H54 (cell line): ENCODE measurements at regions not wholly inside any gene's neighbourhood (a gene's known extent, or its start where the extent isn't known, plus 50 kb on each side); places are given as distances from the start of the nearest gene placed in this dataset.
"Not testable (repeated sequence)": the region's sequence is repeated elsewhere in the genome, so short reads cannot be mapped to it uniquely, and the experiment has no call there.

Experiments used
- DNase-seq: peaks from one replicate; pipeline ENCODE4 v3.0.0; 2011; ENCODE audit warnings: low spot score, mixed read lengths; ENCODE audit not compliant: insufficient read length
- FAIRE-seq: peaks from 3 replicates; lab custom pipeline; 2011; peaks lifted over from hg19 to GRCh38; lab: Jason Lieb, UNC
- POLR2A ChIP-seq: IDR thresholded peaks from 2 replicates; pipeline ENCODE4 v1.6.1; 2011; ENCODE audit warnings: low read depth, mild to moderate bottlenecking, low read length

DNA sequence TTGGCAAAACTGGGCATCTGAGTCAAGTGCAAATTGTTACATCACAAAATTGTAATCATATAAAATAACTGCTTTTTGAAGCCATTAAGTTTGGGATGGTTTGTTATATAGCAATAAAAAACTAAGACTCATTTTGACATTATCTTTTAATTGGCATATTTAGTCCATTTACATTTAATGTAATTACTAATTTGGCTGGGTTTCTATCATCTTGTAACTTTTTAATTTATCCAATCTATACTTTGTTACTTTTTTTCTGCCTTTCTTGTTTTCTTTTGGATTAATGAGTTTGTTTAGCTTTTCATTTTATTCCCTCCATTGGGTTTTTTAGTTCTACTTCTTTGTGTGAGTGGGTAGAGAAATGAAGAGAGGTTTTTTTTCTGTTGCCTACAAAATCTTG, 76.3 kb downstream of the DRAM2 start:
- DNase-seq, result no peak
- no peak for TF ChIP-seq POLR2A
- FAIRE-seq, result no peak

DNA sequence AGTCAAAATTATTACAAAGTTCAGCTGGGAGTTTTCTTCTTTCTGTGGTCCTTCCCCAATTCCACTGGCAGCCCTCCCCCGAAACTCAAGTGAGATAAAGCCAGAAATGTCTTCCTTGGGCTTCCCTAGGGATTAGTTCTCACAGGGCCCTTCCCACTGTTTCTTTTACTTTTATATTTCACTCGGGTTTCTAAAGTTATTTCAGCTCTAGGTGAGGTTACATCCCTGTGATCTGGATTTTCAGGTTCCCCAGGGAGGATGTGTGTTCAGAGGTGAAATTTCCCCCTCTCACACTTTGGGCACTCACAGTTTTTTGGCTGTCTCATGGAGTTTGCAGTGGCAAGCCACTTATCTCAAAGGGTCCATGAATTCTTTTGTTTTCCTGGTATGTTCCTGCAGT, 77.3 kb downstream of the DRAM2 start:
- FAIRE-seq (no peak), DNase-seq (no peak)
- TF ChIP-seq POLR2A, result no peak

DNA sequence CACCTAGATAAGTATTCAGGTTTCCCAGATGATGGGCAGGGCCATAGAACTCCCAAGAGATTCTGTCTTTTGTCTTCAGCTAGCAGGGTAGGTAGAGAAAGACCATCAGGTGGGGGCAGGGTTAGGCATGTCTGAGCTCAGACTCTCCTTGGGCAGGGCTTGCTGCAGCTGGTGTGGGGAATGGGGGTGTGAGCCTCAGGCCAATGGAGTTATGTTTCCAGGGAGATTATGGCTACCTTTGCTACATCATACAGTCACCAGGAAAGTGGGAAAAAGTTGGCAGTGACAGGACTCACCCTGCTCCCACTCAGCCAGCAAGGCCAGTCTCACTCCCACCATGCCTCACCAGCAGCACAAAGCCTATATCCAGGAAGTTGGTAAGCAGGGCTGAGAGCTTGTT, 77.8 kb downstream of the DRAM2 start:
- DNase-seq (no peak), FAIRE-seq (no peak)
- no peak for TF ChIP-seq POLR2A

DNA sequence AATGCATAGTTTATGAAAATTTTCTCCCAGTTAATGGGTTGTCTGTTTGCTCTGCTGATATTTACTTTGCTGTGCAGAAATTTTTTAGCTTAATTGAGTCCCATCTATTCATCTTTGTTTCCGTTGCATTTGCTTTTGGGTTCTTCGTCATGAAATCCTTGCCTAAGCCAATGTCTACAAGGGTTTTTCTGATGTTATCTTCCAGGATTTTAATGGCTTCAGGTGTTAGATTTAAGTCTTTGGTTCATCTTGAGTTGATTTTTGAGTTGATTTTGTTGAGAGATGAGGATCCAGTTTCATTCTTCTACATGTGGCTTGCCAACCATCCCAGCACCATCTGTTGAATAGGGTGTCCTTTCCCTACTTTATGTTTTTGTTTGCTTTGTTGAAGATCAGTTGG, 85.2 kb downstream of the DRAM2 start:
- no peak for TF ChIP-seq POLR2A
- FAIRE-seq (no peak), DNase-seq (no peak)

DNA sequence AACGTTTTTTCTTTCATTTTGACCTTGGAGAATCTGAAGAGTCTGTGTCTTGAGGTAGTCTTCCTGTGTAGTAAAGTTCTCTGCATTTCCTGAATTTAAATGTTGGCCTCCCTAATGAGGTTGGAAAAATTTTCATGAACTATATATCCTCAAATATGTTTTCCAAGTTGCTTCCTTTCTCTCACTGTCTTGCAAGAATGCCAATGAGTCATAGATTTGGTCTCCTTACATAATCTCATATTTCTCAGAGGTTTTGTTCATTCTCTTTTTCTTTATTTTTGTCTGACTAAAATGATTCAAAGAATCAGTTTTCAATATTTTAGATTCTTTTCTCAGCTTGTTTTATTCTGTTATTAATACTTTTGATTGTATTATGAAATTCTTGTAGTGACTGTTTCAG, 87.6 kb downstream of the DRAM2 start:
- FAIRE-seq, result no peak
- no peak for TF ChIP-seq POLR2A
- DNase-seq, result no peak

DNA sequence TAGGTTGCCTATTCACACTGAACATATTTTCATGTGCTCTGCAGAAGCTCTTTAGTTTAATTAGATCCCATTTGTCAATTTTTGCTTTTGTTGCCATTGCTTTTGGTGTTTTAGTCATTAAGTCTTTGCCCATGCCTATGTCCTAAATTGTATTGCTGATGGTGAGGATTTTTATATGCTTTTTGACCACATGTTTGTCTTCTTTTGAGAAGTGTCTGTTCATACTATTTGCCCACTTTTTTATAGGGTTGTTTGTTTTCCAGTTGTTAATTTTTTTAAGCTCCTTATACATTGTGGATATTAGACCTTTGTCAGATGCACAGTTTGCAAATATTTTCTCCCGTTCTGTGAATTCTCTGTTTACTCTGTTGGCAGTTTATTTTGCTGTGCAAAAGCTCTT, 84.5 kb upstream of the LRIF1 start:
- DNase-seq, FAIRE-seq: not testable (repeated sequence)

DNA sequence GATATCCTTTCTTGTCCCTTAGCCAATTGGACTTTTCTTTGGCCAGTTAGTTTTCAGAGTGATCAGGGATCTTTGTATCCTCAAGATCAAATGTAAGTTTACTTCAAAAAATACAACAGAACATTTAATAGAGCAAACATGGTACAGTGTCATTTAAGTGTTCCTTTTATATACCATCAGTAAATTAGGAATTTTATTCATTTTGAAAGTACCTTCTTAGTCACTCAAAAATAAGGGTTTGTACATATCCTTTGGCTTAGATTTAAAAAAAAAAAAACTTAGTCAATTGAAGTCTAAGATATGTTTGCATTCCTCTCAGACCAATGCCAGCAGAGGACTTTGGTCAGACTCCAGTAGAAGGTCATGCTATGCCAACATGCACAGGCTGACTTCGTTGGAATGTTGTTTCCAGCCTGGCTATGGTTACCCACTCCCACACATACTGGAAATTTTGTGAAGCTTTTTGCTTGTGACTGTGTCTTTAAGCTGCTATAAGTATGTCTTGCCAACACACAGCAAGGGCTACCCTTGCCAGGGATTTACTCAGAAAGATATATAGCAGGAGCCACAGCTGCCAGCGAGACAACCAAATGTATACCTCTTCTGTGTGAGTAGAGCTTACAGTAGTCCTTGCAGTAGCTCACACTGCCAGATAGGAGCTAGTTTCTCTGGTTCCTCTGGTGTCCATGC, 81.5 kb upstream of the LRIF1 start:
- TF ChIP-seq POLR2A, result no peak
- no peak for DNase-seq
- FAIRE-seq, result no peak

DNA sequence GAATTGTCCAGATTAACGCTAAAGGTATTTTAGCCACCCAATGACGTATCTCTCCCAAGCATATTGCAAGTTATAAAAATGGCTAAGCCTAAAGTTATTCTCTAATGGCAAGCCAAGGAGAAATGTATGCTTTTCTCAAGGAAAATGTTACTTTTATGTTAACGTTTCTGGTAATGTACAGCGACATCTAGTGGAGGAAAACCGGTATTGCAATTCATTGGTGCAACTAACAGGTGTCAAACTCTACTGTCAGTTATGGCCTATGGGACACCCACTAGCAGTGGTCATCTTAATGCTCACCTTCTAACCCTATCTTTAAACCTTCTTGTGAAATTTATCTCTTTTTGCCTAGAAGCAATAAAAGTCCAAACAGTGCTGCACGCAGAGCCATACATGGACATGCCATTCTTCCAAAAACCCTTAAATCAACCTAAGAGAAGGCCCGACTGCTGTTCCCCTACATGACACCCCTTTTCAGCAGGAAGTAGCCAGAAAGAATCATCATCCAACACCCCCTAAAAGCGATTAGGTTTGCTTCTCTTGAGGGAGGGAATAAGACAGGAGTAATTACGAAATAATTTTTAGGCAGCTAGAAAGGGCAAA, 68.7 kb upstream of the LRIF1 start:
- DNase-seq, result no peak
- TF ChIP-seq POLR2A, result no peak
- FAIRE-seq, result peak; percentile 72

DNA sequence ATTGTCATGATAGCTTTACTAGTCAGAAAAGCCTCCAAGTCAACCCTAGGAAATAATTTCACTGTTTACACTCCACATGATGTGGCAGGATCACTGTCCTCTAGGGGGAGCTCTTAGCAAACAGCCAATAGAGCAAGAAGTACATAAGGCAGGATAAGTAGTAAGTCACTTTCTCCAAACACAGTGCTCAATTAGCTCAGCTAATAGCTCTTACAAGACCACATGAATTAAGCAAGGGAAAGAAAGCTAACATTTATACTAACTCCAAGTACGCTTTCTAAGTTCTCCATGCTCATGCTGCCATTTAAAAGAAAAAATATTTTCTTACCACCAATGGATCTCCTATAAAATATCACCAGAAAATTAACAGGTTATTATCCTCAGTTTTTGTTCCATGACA, 66.9 kb upstream of the LRIF1 start:
- peak; percentile 8 for DNase-seq
- peak; percentile 93 for FAIRE-seq
- TF ChIP-seq POLR2A, result no peak

DNA sequence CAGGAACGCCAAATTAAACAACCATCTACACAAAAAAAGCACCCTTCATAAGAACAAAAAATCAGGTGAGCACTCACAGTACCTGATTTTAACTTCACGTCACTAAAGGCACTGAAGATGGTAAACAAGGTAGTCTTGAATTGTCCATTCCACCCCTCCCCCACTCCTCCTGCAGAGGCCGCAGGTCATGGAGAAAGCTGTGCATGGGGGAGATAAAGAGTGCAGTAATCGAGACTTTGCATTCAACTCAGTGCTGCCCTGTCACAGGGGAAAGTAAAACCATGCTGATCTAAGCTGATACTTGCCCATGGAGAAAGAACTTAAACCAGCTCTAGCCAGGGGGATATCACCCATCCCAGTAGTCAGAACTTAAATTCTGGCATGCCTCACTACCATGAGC, 61.4 kb upstream of the LRIF1 start:
- DNase-seq (no peak), FAIRE-seq (no peak)
- no peak for TF ChIP-seq POLR2A

DNA sequence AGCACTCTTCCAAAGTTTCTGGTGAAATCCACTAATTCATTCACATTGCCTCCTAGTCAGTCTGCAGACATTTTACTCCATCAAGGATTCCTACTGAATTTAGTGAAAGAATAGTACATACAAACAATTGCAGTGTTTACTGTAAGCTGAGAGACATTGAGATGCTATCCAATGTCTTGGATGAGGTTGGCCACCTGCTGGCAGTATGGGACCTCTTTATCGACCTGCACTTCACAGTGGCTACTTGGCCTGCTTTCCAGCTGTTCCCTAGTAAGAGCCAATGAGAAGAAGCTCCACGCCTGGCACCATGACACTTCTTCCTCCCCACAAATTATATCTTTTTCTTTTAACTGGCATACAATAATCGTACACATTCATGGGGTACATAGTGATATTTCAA, 51.5 kb upstream of the LRIF1 start:
- no peak for TF ChIP-seq POLR2A
- DNase-seq, result no peak
- no peak for FAIRE-seq
